GM20431 (cell line): ENCODE measurements at regions not wholly inside any gene's neighbourhood (a gene's known extent, or its start where the extent isn't known, plus 50 kb on each side); places are given as distances from the start of the nearest gene placed in this dataset.

Experiments
- in situ Hi-C: fragments of 300-500 bp; cut with MseI, MboI; formaldehyde crosslinking; loops from one replicate; pipeline ENCODE4 v1.15.0; 2020; ENCODE audit warnings: low sequenced_read_pairs; ENCODE audit not compliant: unreplicated experiment

- in situ Hi-C loops: no loop called here
Measured at GRCh38 chr11:70710601-70711000, 312.3 kb downstream of the CTTN start.

GRCh38 chr11:70711095-70711910 is 313.0 kb downstream of the CTTN start:
- in situ Hi-C loops: no loop called here

- in situ Hi-C loops: no loop called here
Measured at GRCh38 chr11:70711911-70712185, 313.5 kb downstream of the CTTN start.

GRCh38 chr11:70712471-70712870 is 314.1 kb downstream of the CTTN start:
- in situ Hi-C loops: no loop called here

- in situ Hi-C loops: no loop called here
Measured at GRCh38 chr11:70713086-70713835, 314.9 kb downstream of the CTTN start.

DNA sequence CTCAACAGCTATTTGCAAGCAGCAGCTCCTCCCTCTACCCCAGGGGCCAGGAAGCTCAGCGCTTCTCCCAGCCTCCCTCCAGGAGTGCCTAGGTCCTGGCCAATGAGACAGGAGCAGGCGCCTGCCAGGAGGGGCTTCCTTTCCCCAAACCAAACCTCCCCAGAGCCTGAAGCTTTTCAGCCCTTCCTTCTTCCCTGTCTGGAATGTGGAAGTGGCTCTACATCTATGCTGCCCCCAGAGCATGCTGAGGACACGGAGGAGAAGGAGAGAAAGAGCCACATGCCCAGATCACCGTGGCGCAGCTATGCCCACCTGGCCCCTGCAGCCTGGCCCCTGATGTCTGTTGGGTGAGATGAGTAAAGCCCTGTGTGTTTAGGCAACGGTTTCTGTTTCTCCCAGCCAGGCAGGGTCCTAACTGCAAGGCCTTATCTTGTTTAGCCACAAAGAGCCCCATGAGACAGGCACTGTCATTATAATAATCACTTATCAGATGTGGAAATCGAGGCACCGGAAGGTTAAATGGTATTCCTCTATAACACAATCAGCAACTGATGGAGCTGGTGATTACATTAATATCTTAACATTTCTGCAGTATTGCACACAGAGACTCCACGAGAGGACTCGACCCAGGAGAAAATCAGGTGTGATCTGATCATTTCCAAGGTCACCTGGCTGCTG is 315.8 kb downstream of the CTTN start:
- in situ Hi-C loops: no loop called here

GRCh38 chr11:70715166-70715951 is 317.0 kb downstream of the CTTN start:
- in situ Hi-C loops: no loop called here

- in situ Hi-C loops: no loop called here
Measured at GRCh38 chr11:70716216-70716615, 317.9 kb downstream of the CTTN start.

DNA sequence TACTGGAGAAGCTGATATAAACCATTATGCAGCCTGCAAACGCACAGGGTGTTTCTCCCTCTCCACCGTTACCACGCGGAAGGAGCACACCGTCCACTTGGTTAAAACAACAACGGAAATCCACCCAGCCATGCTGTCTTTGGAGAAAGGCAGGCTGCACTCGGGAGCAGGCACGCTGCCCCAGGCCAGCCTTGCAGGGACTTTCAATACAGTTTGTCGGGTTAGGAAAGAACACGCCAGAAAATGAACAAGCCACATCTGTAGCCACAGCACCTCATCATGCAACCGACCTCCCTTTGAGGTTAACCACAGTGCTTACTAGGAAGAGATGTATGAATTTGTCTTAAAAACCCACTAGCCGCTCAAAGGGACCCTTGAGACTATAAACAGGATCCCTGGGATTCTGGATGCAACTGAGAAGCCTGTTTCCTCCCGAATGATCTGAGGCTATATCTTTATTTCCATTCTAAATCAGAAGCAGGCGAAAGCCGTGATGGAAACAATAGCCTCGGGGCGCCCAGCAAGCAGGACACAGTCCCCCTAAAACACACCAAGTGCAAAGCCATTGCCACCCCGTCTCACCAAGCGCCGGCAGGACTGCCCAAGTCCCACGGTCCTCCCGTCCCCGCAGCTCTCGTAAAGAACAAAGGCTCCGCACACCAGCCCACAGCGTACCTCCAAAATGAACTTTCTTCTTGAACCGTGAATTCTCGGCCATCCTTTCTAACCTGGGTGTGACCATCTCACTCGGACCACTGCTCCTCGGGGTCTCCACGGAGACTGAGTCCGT is 318.9 kb downstream of the CTTN start:
- in situ Hi-C loops: no loop called here

DNA sequence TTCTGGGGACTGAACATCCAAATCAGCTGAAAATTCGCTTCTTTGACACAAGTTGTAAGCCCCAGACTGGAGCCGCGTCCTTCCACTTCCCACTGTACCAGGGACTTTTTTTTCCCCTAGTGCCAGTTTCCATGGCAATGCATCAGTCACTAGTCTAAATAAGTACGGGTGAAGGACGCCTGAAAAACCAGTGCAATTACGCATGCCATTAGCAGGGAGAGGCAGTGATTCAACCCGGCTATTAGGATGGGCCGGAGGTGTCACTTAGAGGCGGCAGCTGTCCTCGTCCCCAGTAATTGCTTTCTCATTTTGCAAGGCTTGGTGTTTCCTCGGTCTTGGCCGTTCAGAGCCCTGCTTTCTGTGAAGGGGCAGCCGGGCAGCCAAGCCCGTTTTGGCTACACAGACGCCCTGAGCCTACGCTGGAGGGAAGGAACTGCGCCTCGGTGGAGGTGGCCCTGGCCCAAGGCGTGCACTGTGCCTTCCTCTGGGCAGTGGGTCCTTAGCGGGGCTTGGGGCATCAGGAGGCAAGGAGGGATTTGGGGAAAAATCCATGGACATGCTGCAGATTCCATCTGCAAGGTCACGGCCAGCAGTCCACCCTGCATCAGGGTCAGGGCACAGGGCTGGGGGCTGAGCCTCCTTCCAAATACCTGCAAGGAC is 319.7 kb downstream of the CTTN start:
- in situ Hi-C loops: no loop called here

DNA sequence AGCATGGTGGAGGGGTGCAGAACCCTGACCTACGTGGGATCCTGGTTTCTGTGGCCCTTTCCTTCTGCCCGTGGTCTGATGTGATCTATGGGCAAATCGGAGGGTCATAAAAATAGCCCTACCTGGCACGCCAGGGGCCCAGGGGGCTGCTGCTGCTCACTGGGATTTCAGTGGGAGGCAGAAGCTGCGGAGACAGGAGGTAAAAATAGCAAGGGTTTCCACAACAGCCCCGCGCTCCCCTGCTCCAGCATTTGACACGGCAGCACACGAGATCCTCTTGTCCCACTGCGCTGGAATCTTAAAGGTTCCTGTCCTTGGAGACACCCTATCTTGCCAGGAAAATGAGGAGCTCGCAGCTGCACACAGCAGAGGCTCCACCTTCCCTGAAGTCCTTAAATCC is 321.2 kb downstream of the CTTN start:
- in situ Hi-C loops: no loop called here

DNA sequence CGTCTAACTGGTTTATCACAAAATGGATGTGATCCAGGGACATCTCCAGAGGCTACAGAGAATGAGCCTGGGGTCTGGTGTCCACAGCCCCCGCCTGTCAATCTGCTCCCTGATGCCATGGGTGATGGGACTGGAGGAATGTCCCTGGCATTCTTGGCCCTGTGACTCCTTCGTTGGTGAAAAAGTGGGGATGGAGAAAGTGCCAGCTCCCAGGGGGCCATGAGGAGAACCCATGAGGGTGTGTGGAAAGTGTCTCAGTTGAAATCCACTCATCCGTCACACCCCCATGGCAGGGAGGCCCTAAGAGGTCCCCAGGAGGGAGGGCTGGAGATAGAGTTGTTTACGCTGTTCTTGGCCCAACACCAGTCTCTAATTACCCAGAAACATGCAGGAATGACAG is 322.0 kb downstream of the CTTN start:
- in situ Hi-C loops: no loop called here

DNA sequence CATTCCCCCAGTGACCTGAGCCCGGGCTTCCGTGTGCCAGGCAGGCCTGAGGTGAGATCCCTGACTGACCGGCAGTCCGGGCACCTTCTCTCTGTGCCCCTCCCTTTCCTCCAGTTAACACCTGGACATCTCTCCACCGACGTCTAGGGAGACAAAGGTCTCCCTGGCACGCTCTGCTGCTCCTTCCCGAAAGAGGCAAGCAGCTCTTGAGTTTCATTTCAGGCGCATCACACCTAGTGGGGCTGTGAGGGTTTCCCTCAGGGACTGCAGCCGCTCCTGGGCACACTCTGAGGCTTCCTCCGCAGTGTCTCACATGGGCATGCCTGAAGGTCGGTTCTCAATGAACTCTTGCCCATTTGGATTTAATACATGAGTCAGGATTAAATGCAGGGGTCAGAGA is 322.7 kb downstream of the CTTN start:
- in situ Hi-C loops: no loop called here

DNA sequence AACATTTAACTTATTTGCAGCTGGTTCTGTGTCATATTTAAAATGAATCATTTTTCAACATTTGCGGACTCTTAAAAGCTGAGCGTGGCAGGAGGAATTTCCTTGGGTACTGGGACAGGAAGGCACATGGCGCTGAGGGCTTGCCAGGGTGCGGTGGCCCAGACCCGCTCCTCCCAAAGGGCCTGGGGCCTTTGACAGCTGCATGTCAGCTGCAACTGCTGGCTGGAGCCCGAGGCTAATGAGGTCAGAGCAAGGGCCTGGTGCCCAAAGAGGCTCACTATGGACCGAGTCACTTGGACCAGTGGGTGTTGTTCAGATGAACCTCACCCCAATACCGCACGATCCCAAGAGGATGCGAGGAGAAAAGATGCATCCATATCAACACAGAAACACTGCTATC is 326.9 kb downstream of the CTTN start:
- in situ Hi-C loops: no loop called here

DNA sequence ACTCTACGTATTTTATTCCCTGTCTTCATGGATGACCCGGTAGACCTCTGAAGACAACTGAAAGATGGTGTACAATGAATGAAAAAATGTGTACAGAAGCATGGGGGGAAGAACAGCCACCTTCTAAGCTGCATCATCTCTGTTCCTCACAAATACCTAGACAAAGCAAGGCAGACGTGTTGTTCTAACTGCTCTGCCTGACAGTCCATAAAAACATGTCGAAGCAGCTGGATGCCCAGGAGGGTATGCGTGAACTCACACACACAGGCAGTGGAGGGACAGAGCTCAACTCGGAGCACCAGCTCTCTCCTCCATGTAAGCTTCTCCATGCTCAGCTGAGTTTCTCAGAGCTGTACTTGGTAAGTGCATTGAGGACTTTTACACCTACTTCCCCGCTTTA is 327.4 kb downstream of the CTTN start:
- in situ Hi-C loops: no loop called here

GRCh38 chr11:70727021-70727420 is 328.7 kb downstream of the CTTN start:
- in situ Hi-C loops: no loop called here

- in situ Hi-C loops: no loop called here
Measured at GRCh38 chr11:70727899-70728620, 329.7 kb downstream of the CTTN start.

GRCh38 chr11:70729949-70730348 is 331.6 kb downstream of the CTTN start:
- in situ Hi-C loops: no loop called here

GRCh38 chr11:70730411-70730810 is 332.1 kb downstream of the CTTN start:
- in situ Hi-C loops: no loop called here
